Mucosa of descending colon (tissue), 3 donors: ENCODE measurements at regions not wholly inside any gene's neighbourhood (a gene's known extent, or its start where the extent isn't known, plus 50 kb on each side); places are given as distances from the start of the nearest gene placed in this dataset.
"Not testable (repeated sequence)": the region's sequence is repeated elsewhere in the genome, so short reads cannot be mapped to it uniquely, and the experiment has no call there.

Experiments
- ATAC-seq: fragments of 200-7000 bp; cut with Tn5 transposase; one replicate; pipeline ENCODE4 v1.9.1; 2020; ENCODE audit warnings: mild to moderate bottlenecking, moderate library complexity
- DNase-seq, 3 donors: peaks; one replicate each; pipeline ENCODE4 v3.0.0-alpha.2; 2020
- H3K36me3 ChIP-seq: fragments of 200-600 bp; one replicate; pipeline ENCODE4 v1.8.0; 2021; ENCODE audit warnings: low read depth, mild to moderate bottlenecking
- H3K4me1 ChIP-seq: fragments of 200-600 bp; one replicate; pipeline ENCODE4 v1.8.0; 2021; ENCODE audit warnings: low read depth, mild to moderate bottlenecking
- H3K4me3 ChIP-seq: fragments of 200-600 bp; one replicate; pipeline ENCODE4 v1.8.0; 2021; ENCODE audit warnings: mild to moderate bottlenecking
- H3K9me3 ChIP-seq: fragments of 200-600 bp; one replicate; pipeline ENCODE4 v1.8.0; 2021; ENCODE audit warnings: mild to moderate bottlenecking
- intact Hi-C, 2 donors: fragments of 100-400 bp; cut with DNase I in 1 of 2; cut with micrococcal nuclease in 1 of 2; formaldehyde crosslinking; loops; one replicate each; pipeline versions ENCODE4 v1.11.0 to v1.11.1; 2022; cut with DNase I, micrococcal nuclease
- donor health status: DM: no; HTN: no; CAD: no; lungs with moderate emphysema.
- donor health status: DM: no; HTN: no; CAD: no.
- donor health status: DM: no; HTN: yes; CAD: no.

DNA sequence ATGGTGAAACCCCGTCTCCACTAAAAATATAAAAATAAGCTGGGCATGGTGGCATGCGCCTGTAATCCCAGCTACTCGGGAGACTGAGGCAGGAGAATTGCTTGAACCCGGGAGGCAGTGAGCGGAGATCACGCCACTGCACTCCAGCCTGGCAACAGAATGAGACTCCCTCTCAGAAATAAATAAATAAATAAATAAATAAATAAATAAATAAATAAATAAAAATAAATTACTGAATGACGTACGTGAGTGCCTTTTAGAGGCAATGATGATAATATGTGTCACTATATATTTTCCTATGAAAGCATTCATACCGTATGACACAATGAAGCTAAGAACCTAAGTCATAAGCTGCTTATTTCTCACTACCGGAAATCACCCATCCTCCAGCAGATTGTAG is 847.5 kb downstream of the PCDH11X start:
- H3K9me3 ChIP-seq, ATAC-seq, H3K36me3 ChIP-seq, intact Hi-C loops, H3K4me1 ChIP-seq, H3K4me3 ChIP-seq, DNase-seq: not testable (repeated sequence)

DNA sequence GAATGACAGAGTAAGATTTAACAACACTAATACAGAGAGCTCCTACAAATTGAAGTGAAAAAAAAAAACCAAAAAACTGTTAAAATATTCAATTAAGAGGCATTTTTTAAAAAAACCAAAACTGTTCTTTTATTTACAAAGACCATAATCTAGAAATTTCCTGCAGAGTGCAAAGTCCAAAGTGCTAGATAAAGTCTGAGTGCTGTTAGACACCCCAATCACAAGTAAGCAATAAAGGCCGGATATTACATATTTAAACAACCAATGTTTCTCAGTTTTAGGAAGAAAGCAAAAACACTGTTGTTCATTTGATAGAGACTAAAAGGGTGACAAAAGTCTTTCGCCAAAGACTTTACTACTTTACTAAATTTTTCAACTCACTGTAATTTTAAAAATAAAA is 878.4 kb downstream of the PCDH11X start:
- intact Hi-C loops, H3K36me3 ChIP-seq, H3K9me3 ChIP-seq, ATAC-seq, H3K4me3 ChIP-seq, H3K4me1 ChIP-seq, DNase-seq: not testable (repeated sequence)

DNA sequence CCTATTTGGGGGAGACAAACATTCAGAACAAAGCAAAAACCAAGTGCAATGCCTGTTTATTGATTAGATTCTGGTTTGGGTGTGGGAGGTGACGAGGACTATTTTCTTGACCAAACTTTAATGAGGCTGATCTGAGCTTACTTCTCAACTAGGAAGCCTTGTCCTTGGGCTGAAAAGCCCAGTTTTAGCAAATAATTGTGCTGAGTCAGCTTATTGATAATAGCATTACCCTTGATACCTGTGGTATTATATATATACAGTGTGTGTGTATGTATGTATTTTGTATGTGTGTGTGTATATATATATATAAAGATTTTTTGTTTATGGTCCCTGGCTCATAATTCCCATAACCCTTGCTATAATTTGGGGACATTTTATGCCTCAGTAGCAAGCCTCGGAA is 880.6 kb downstream of the PCDH11X start:
- ATAC-seq, H3K4me3 ChIP-seq, H3K36me3 ChIP-seq, H3K9me3 ChIP-seq, intact Hi-C loops, DNase-seq, H3K4me1 ChIP-seq: not testable (repeated sequence)

DNA sequence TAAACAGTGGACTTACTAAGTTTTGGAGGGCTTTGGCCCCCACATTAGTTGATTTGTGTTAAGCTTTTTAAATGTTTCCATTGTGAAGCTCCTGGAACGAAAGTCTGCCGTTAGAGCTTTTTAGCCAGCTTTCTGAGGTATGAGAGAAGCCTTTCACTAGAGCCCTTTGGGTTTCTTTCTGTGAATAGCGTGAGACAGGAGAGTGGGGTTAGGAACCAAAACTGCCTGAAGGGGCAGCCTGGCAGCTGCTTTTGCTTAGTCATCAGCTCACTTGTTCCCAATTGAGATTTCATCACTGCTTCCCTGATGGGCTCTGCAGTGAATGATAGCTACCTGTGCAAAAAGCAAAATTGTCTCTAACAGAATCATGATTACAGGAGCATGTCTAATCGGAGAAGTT is 913.6 kb downstream of the PCDH11X start:
- H3K4me3 ChIP-seq, intact Hi-C loops, ATAC-seq, DNase-seq, H3K36me3 ChIP-seq, H3K4me1 ChIP-seq, H3K9me3 ChIP-seq: not testable (repeated sequence)

DNA sequence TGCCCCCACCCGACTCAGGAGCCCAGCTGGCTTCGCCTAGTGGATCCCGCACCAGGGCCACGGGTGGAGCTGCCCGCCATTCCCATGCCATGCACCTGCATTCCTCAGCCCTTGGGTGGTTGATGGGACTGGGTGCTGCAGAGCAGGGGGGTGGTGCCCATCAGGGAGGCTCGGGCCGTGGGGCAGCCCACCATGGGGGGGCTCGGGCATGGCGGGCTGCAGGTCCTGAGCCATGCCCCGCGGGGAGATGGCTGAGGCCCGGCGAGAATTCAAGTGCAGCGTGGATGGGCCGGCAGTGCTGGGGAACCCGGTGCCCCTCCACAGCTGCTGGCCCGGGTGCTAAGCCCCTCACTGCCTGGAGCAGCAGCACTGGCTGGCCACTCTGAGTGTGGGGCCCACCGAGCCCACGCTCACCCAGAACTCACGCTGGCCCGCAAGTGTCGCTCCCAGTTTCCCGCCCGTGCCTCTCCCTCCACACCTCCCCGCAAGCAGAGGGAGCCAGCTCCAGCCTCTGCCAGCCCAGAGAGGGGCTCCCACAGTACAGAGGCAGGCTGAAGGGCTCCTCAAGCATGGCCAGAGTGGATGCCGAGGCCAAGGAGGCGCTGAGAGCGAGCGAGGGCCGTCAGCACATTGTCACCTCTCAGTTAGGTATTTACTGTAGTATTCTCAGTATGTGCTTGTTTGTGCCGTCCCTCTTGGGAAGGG is 920.4 kb downstream of the PCDH11X start:
- H3K9me3 ChIP-seq, ATAC-seq, H3K36me3 ChIP-seq, intact Hi-C loops, H3K4me3 ChIP-seq, H3K4me1 ChIP-seq: not testable (repeated sequence)
- peak in 1 of 3 donors; percentile 27 for DNase-seq

DNA sequence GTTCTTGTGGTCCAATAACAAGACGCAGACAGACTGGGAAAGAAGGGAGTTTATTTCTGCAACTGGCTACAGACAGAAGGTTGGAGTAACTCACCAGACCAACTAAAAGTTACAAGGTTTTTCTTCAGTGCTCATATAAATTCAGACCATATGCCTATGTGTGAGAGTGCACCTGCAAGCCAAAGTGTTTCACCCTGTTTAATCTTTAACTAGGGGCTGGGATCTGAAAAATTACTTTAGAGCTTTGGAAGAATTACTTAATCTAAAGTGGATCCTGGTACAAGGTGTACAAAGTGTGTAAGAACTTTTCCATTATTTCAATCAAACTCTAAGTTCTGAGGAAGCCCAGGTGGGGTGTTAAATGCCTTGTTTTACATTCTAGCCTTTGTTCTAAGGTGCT is 930.6 kb downstream of the PCDH11X start:
- H3K4me1 ChIP-seq, H3K9me3 ChIP-seq, H3K36me3 ChIP-seq, DNase-seq, H3K4me3 ChIP-seq, intact Hi-C loops: not testable (repeated sequence)
- peak; percentile 30 for ATAC-seq
